Activated T-cell treated with anti-CD3 and anti-CD28 coated beads, Interleukin-2, amount 50 U/mL, for 4 hours (primary cell): ENCODE measurements at regions not wholly inside any gene's neighbourhood (a gene's known extent, or its start where the extent isn't known, plus 50 kb on each side); places are given as distances from the start of the nearest gene placed in this dataset.

Source experiments
- ATAC-seq, 2 donors: fragments of 200-7000 bp; cut with Tn5 transposase; one replicate each; pipeline ENCODE4 v1.10.0; 2021
- DNase-seq: peaks from one replicate; pipeline ENCODE4 v3.0.0-alpha.2; 2020
- H3K27me3 Mint-ChIP-seq: one replicate; pipeline ENCODE4 v1.8.0; 2021; ENCODE audit warnings: low read depth, mixed read lengths
- H3K36me3 Mint-ChIP-seq: one replicate; pipeline ENCODE4 v1.8.0; 2022; ENCODE audit warnings: mixed read lengths; ENCODE audit not compliant: insufficient read depth
- H3K4me1 Mint-ChIP-seq: one replicate; pipeline ENCODE4 v1.8.0; 2021; ENCODE audit warnings: low read depth, mixed read lengths
- H3K4me3 Mint-ChIP-seq: one replicate; pipeline ENCODE4 v1.8.0; 2021; ENCODE audit warnings: mild to moderate bottlenecking, moderate library complexity, mixed read lengths
- H3K9me3 Mint-ChIP-seq: one replicate; pipeline ENCODE4 v1.8.0; 2021; ENCODE audit warnings: mixed read lengths

- DNase-seq (no peak), ATAC-seq (no peak)
- peaks cover 4% of the 10 kb centered on the region for H3K27me3 Mint-ChIP-seq
- no peaks in the 10 kb centered on the region for H3K36me3 Mint-ChIP-seq
- H3K4me1 Mint-ChIP-seq = no peaks in the 10 kb centered on the region
- H3K4me3 Mint-ChIP-seq = no peak overlapping the region
- H3K9me3 Mint-ChIP-seq = peaks cover 2% of the 10 kb centered on the region
Measured at GRCh38 chr18:78587096-78587495, 392.5 kb upstream of the SALL3 start.

GRCh38 chr18:78587626-78588600, 391.7 kb upstream of the SALL3 start:
- Mint-ChIP-seq H3K4me1 (no peaks in the 10 kb centered on the region), H3K27me3 (peaks cover 4% of the 10 kb centered on the region), H3K36me3 (no peaks in the 10 kb centered on the region), H3K4me3 (no peak overlapping the region), H3K9me3 (peaks cover 6% of the 10 kb centered on the region)
- ATAC-seq (no peak), DNase-seq (no peak)

GRCh38 chr18:78589916-78590437, 389.6 kb upstream of the SALL3 start:
- Mint-ChIP-seq H3K9me3 (peaks cover 6% of the 10 kb centered on the region), H3K4me1 (no peaks in the 10 kb centered on the region), H3K4me3 (no peak overlapping the region), H3K27me3 (peaks cover 4% of the 10 kb centered on the region), H3K36me3 (no peaks in the 10 kb centered on the region)
- ATAC-seq (no peak), DNase-seq (no peak)

GRCh38 chr18:78595453-78595852, 384.2 kb upstream of the SALL3 start:
- Mint-ChIP-seq H3K9me3 (peaks cover 6% of the 10 kb centered on the region), H3K4me3 (no peak overlapping the region), H3K36me3 (no peaks in the 10 kb centered on the region), H3K4me1 (no peaks in the 10 kb centered on the region), H3K27me3 (no peaks in the 10 kb centered on the region)
- DNase-seq = no peak
- no peak for ATAC-seq

- no peaks in the 10 kb centered on the region for H3K27me3 Mint-ChIP-seq
- H3K4me1 Mint-ChIP-seq = no peaks in the 10 kb centered on the region
- DNase-seq = no peak
- no peak for ATAC-seq
- H3K9me3 Mint-ChIP-seq = peaks cover 6% of the 10 kb centered on the region
- no peaks in the 10 kb centered on the region for H3K36me3 Mint-ChIP-seq
- H3K4me3 Mint-ChIP-seq = no peak overlapping the region
Measured at GRCh38 chr18:78595924-78596573, 383.6 kb upstream of the SALL3 start.

GRCh38 chr18:78596794-78597345, 382.7 kb upstream of the SALL3 start:
- H3K4me1 Mint-ChIP-seq = no peaks in the 10 kb centered on the region
- peaks cover 6% of the 10 kb centered on the region for H3K9me3 Mint-ChIP-seq
- no peaks in the 10 kb centered on the region for H3K27me3 Mint-ChIP-seq
- H3K4me3 Mint-ChIP-seq = no peak overlapping the region
- no peaks in the 10 kb centered on the region for H3K36me3 Mint-ChIP-seq
- ATAC-seq (no peak), DNase-seq (no peak)

GRCh38 chr18:78601349-78601748, 378.3 kb upstream of the SALL3 start:
- Mint-ChIP-seq H3K9me3 (no peaks in the 10 kb centered on the region), H3K4me3 (no peak overlapping the region), H3K27me3 (no peaks in the 10 kb centered on the region), H3K36me3 (no peaks in the 10 kb centered on the region), H3K4me1 (no peaks in the 10 kb centered on the region)
- ATAC-seq = no peak
- DNase-seq = no peak

- no peaks in the 10 kb centered on the region for H3K9me3 Mint-ChIP-seq
- H3K4me3 Mint-ChIP-seq = no peak overlapping the region
- no peaks in the 10 kb centered on the region for H3K4me1 Mint-ChIP-seq
- no peaks in the 10 kb centered on the region for H3K27me3 Mint-ChIP-seq
- DNase-seq (no peak), ATAC-seq (no peak)
- no peaks in the 10 kb centered on the region for H3K36me3 Mint-ChIP-seq
Measured at GRCh38 chr18:78601923-78602322, 377.7 kb upstream of the SALL3 start.

- DNase-seq (no peak), ATAC-seq (no peak)
- Mint-ChIP-seq H3K27me3 (no peaks in the 10 kb centered on the region), H3K36me3 (no peaks in the 10 kb centered on the region), H3K4me1 (no peaks in the 10 kb centered on the region), H3K9me3 (no peaks in the 10 kb centered on the region), H3K4me3 (no peak overlapping the region)
Measured at GRCh38 chr18:78602430-78602829, 377.2 kb upstream of the SALL3 start.

GRCh38 chr18:78603102-78603983, 376.3 kb upstream of the SALL3 start:
- H3K36me3 Mint-ChIP-seq = no peaks in the 10 kb centered on the region
- no peaks in the 10 kb centered on the region for H3K4me1 Mint-ChIP-seq
- ATAC-seq (no peak), DNase-seq (no peak)
- no peak overlapping the region for H3K4me3 Mint-ChIP-seq
- no peaks in the 10 kb centered on the region for H3K27me3 Mint-ChIP-seq
- no peaks in the 10 kb centered on the region for H3K9me3 Mint-ChIP-seq

- no peaks in the 10 kb centered on the region for H3K4me1 Mint-ChIP-seq
- ATAC-seq (no peak), DNase-seq (no peak)
- no peak overlapping the region for H3K4me3 Mint-ChIP-seq
- no peaks in the 10 kb centered on the region for H3K36me3 Mint-ChIP-seq
- no peaks in the 10 kb centered on the region for H3K9me3 Mint-ChIP-seq
- H3K27me3 Mint-ChIP-seq = no peaks in the 10 kb centered on the region
Measured at GRCh38 chr18:78605255-78605654, 374.4 kb upstream of the SALL3 start.

- Mint-ChIP-seq H3K36me3 (no peaks in the 10 kb centered on the region), H3K4me3 (no peak overlapping the region), H3K27me3 (no peaks in the 10 kb centered on the region), H3K9me3 (no peaks in the 10 kb centered on the region), H3K4me1 (no peaks in the 10 kb centered on the region)
- ATAC-seq (no peak), DNase-seq (no peak)
Measured at GRCh38 chr18:78607221-78607620, 372.4 kb upstream of the SALL3 start.

- no peak for DNase-seq
- Mint-ChIP-seq H3K27me3 (no peaks in the 10 kb centered on the region), H3K4me3 (no peak overlapping the region), H3K4me1 (no peaks in the 10 kb centered on the region), H3K9me3 (no peaks in the 10 kb centered on the region), H3K36me3 (no peaks in the 10 kb centered on the region)
- ATAC-seq = no peak
Measured at GRCh38 chr18:78607784-78608183, 371.8 kb upstream of the SALL3 start.

- Mint-ChIP-seq H3K9me3 (peaks cover 2% of the 10 kb centered on the region), H3K36me3 (no peaks in the 10 kb centered on the region)
Measured at GRCh38 chr18:78610179-78610578, 369.4 kb upstream of the SALL3 start.

More at GRCh38 chr18:78610179-78610578, 369.4 kb upstream of the SALL3 start:
- DNase-seq (no peak), ATAC-seq (no peak)
- Mint-ChIP-seq H3K27me3 (no peaks in the 10 kb centered on the region), H3K4me1 (no peaks in the 10 kb centered on the region), H3K4me3 (no peak overlapping the region)
